ENCODE measurements at regions not wholly inside any gene's neighbourhood (a gene's known extent, or its start where the extent isn't known, plus 50 kb on each side); places are given as distances from the start of the nearest gene placed in this dataset.
"Not testable (repeated sequence)": the region's sequence is repeated elsewhere in the genome, so short reads cannot be mapped to it uniquely, and the experiment has no call there.

DNA sequence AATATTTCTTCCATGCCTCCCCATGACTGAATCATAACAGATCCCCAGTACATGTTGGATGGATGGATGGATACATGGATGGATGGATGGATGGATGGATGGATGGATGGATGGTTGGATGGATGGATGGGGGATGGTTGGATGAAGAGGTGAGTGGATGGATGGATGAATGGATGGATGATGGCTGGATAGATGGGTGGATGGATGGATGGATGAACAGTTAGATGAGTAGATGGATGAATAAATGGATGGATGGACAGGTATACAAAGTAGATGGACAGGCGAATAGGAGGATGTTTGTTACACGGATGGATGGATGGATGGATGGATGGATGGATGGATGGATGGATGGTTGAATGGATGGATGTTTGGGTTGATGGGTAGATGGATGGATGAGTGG lies 120.0 kb upstream of the HAND1 start:
- TF ChIP-seq, protein P1, sequence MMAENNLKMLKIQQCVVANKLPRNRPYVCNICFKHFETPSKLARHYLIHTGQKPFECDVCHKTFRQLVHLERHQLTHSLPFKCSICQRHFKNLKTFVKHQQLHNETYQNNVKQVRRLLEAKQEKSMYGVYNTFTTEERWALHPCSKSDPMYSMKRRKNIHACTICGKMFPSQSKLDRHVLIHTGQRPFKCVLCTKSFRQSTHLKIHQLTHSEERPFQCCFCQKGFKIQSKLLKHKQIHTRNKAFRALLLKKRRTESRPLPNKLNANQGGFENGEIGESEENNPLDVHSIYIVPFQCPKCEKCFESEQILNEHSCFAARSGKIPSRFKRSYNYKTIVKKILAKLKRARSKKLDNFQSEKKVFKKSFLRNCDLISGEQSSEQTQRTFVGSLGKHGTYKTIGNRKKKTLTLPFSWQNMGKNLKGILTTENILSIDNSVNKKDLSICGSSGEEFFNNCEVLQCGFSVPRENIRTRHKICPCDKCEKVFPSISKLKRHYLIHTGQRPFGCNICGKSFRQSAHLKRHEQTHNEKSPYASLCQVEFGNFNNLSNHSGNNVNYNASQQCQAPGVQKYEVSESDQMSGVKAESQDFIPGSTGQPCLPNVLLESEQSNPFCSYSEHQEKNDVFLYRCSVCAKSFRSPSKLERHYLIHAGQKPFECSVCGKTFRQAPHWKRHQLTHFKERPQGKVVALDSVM (CRISPR knock-in tag; IDR thresholded peaks at IDR 0.05): no peak
- TF ChIP-seq BRD4 (CRISPR knock-in tag; IDR thresholded peaks at IDR 0.05): no peak
- TF ChIP-seq ZBTB26 (CRISPR knock-in tag; IDR thresholded peaks at IDR 0.05; ENCODE audit: borderline replicate concordance): no peak
- no peak for TF ChIP-seq ZKSCAN1 (IDR thresholded peaks at IDR 0.05; ENCODE audit: low read length)
- TF ChIP-seq KLF13 (CRISPR knock-in tag; IDR thresholded peaks at IDR 0.05): no peak
- no peak for TF ChIP-seq KLF12 (CRISPR knock-in tag; IDR thresholded peaks at IDR 0.05; ENCODE audit: borderline replicate concordance)
- no peaks in the 10 kb centered on the region for H3K9me3 ChIP-seq (ENCODE audit: low read length)
- H3K4me1 ChIP-seq (ENCODE audit: insufficient read depth, low read length): no peaks in the 10 kb centered on the region
- ChIA-PET CTCF (ENCODE audit: low intra/inter-chr PET ratio, low total read pairs) (no interaction called here), POLR2A (no interaction called here)
- no peaks in the 10 kb centered on the region for H3K36me3 ChIP-seq (replicated peaks in 1 of 2; ENCODE audit: control insufficient read depth in 1 of 2, insufficient read depth in 2 of 2, low read length in 2 of 2)
- H3K79me2 ChIP-seq (ENCODE audit: insufficient read depth, low read length): no peaks in the 10 kb centered on the region
- H3K27me3 ChIP-seq (ENCODE audit: control insufficient read depth in 1 of 2, insufficient read depth in 2 of 2, low read length in 2 of 2): peaks cover 0 to 8% of the 10 kb centered on the region in 2 experiments; a peak in 3 of 5 replicates
- H3K27ac ChIP-seq (ENCODE audit: extremely low read length, insufficient read depth, low read length): no peak overlapping the region
- H4K20me1 ChIP-seq (ENCODE audit: insufficient read depth, low read length): no peaks in the 10 kb centered on the region
- H3K4me2 ChIP-seq (ENCODE audit: low read depth, low read length): no peak overlapping the region
- no TSS peak for BruUV-seq (replicated peaks)
- H3K4me3 ChIP-seq (replicated peaks in 1 of 3; ENCODE audit: insufficient read depth in 1 of 3, low read depth in 2 of 3, low read length in 3 of 3): no peak overlapping the region
- DNase-seq (ENCODE audit: low spot score) (no peak), ATAC-seq (no peak), FAIRE-seq (no peak)
- H3K9ac ChIP-seq (ENCODE audit: insufficient read depth, low read depth, low read length): no peak overlapping the region
- WGBS (ENCODE audit: low lambda C conversion rate): 2% methylated on average over 2 of the region's 2 CpGs
- H2AFZ ChIP-seq (ENCODE audit: low read length): no peak overlapping the region
- intact Hi-C loops (cut with micrococcal nuclease; ENCODE audit: unreplicated experiment): no loop called here
- in situ Hi-C loops (cut with HindIII; ENCODE audit: extremely low pct_ligation_motif_present, low pct_unique_long_range_greater_than_20kb): no loop called here

- H3K9me3 ChIP-seq (ENCODE audit: low read length); H3K79me2 ChIP-seq (ENCODE audit: insufficient read depth, low read length); H3K27ac ChIP-seq (ENCODE audit: extremely low read length, insufficient read depth, low read length); H3K4me3 ChIP-seq (replicated peaks in 1 of 3; ENCODE audit: insufficient read depth in 1 of 3, low read depth in 2 of 3, low read length in 3 of 3); intact Hi-C loops (cut with micrococcal nuclease; ENCODE audit: unreplicated experiment); H3K27me3 ChIP-seq (ENCODE audit: control insufficient read depth in 1 of 2, insufficient read depth in 2 of 2, low read length in 2 of 2); CTCF ChIA-PET (ENCODE audit: low intra/inter-chr PET ratio, low total read pairs); ATAC-seq; DNase-seq (ENCODE audit: low spot score); H3K4me2 ChIP-seq (ENCODE audit: low read depth, low read length); H3K4me1 ChIP-seq (ENCODE audit: insufficient read depth, low read length); H2AFZ ChIP-seq (ENCODE audit: low read length); BruUV-seq (replicated peaks); H3K36me3 ChIP-seq (replicated peaks in 1 of 2; ENCODE audit: control insufficient read depth in 1 of 2, insufficient read depth in 2 of 2, low read length in 2 of 2); H3K9ac ChIP-seq (ENCODE audit: insufficient read depth, low read depth, low read length); H4K20me1 ChIP-seq (ENCODE audit: insufficient read depth, low read length); POLR2A ChIA-PET; in situ Hi-C loops (cut with HindIII; ENCODE audit: extremely low pct_ligation_motif_present, low pct_unique_long_range_greater_than_20kb); FAIRE-seq: not testable (repeated sequence)
- 46% methylated on average over 5 of the region's 5 CpGs for WGBS (ENCODE audit: low lambda C conversion rate)
Observed at GRCh38 chr5:154596844-154597243, 118.8 kb upstream of the HAND1 start.
